Immature natural killer cell (primary cell): ENCODE measurements at regions not wholly inside any gene's neighbourhood (a gene's known extent, or its start where the extent isn't known, plus 50 kb on each side); places are given as distances from the start of the nearest gene placed in this dataset.
A peak's percentile ranks its signal among the peaks of the same experiment; 100 is the strongest.
"Not testable (repeated sequence)": the region's sequence is repeated elsewhere in the genome, so short reads cannot be mapped to it uniquely, and the experiment has no call there.

Source experiments
- DNase-seq, 3 donors: peaks; one replicate each; pipeline ENCODE4 v3.0.0; 2022; ENCODE audit warnings: mixed read lengths in 1 of 3
- H3K27ac Mint-ChIP-seq, 6 donors: one replicate each; pipeline ENCODE4 v1.8.0; 2020; ENCODE audit warnings: mixed read lengths in 6 of 6, mild to moderate bottlenecking in 5 of 6, inconsistent platforms in 4 of 6, moderate library complexity in 3 of 6
- H3K27me3 Mint-ChIP-seq, 3 donors: one replicate each; pipeline ENCODE4 v1.8.0; 2020 to 2021; ENCODE audit warnings: low read depth in 3 of 3, mild to moderate bottlenecking in 3 of 3, mixed read lengths in 3 of 3, moderate library complexity in 3 of 3, inconsistent platforms in 1 of 3
- H3K36me3 Mint-ChIP-seq, 3 donors: one replicate each; pipeline ENCODE4 v1.8.0; 2020; ENCODE audit warnings: mixed read lengths in 3 of 3, inconsistent platforms in 2 of 3, mild to moderate bottlenecking in 2 of 3
- H3K4me1 Mint-ChIP-seq, 2 donors: one replicate each; pipeline ENCODE4 v1.8.0; 2020; ENCODE audit warnings: inconsistent platforms in 2 of 2, mild to moderate bottlenecking in 2 of 2, mixed read lengths in 2 of 2, moderate library complexity in 1 of 2
- H3K4me3 Mint-ChIP-seq, 5 donors: one replicate each; pipeline ENCODE4 v1.8.0; 2020; ENCODE audit warnings: mild to moderate bottlenecking in 5 of 5, mixed read lengths in 5 of 5, inconsistent platforms in 3 of 5, moderate library complexity in 3 of 5
- H3K9me3 Mint-ChIP-seq, 6 donors: one replicate each; pipeline ENCODE4 v1.8.0; 2020; ENCODE audit warnings: mild to moderate bottlenecking in 6 of 6, mixed read lengths in 6 of 6, inconsistent platforms in 4 of 6, moderate library complexity in 3 of 6

- no peaks in the 10 kb centered on the region for H3K36me3 Mint-ChIP-seq
- H3K9me3 Mint-ChIP-seq = peaks cover 0 to 3% (median 0%) of the 10 kb centered on the region in 6 donors
- DNase-seq = no peak
- peaks cover 0 to 4% (median 2%) of the 10 kb centered on the region in 3 donors for H3K27me3 Mint-ChIP-seq
- no peak overlapping the region for H3K27ac Mint-ChIP-seq
- H3K4me3 Mint-ChIP-seq = no peak overlapping the region
- H3K4me1 Mint-ChIP-seq = peaks cover 0 to 2% of the 10 kb centered on the region in 2 donors
These were observed 219.2 kb upstream of the RASGEF1B start for GRCh38 chr4:81690871-81691270.

GRCh38 chr4:81688085-81688484, 216.4 kb upstream of the RASGEF1B start:
- H3K27me3 Mint-ChIP-seq = peaks cover 0 to 2% (median 0%) of the 10 kb centered on the region in 3 donors
- peak in 2 of 3 donors; percentile 3 to 10 for DNase-seq

GRCh38 chr4:81687471-81687870, 215.8 kb upstream of the RASGEF1B start:
- peaks cover 0 to 2% (median 0%) of the 10 kb centered on the region in 3 donors for H3K27me3 Mint-ChIP-seq
- no peak overlapping the region for H3K4me3 Mint-ChIP-seq
- H3K4me1 Mint-ChIP-seq = peaks cover 0 to 2% of the 10 kb centered on the region in 2 donors
- H3K27ac Mint-ChIP-seq = no peak overlapping the region
- no peaks in the 10 kb centered on the region for H3K9me3 Mint-ChIP-seq
- no peaks in the 10 kb centered on the region for H3K36me3 Mint-ChIP-seq
- DNase-seq = no peak

More at GRCh38 chr4:81688085-81688484, 216.4 kb upstream of the RASGEF1B start:
- H3K27ac Mint-ChIP-seq = no peak overlapping the region
- H3K9me3 Mint-ChIP-seq = no peaks in the 10 kb centered on the region
- no peak overlapping the region for H3K4me3 Mint-ChIP-seq
- H3K4me1 Mint-ChIP-seq = peaks cover 0 to 2% of the 10 kb centered on the region in 2 donors
- no peaks in the 10 kb centered on the region for H3K36me3 Mint-ChIP-seq

DNA sequence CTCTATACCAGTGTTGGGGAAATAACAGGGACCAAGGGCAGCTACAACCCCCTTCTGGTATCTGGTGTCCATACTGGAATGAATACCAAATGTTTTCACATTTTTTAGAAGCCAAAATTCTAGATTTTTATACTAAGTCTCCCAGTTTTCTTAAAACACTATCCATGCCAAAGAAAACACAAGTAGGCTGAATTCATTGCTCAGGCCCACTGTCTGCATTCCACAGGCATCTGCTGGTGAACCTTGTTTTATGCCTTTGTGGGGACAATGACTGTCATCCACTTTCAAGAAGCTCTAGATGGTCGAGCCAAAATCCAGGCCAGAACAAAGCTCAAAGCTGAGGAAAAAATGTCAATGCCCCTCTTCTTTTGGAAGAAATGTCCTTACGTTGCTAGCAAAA, 213.4 kb upstream of the RASGEF1B start:
- peaks cover 0 to 3% (median 2%) of the 10 kb centered on the region in 3 donors for H3K27me3 Mint-ChIP-seq
- H3K9me3 Mint-ChIP-seq = no peaks in the 10 kb centered on the region
- peaks cover 0 to 2% of the 10 kb centered on the region in 2 donors for H3K4me1 Mint-ChIP-seq
- no peak for DNase-seq
- H3K36me3 Mint-ChIP-seq = no peaks in the 10 kb centered on the region
- no peak overlapping the region for H3K4me3 Mint-ChIP-seq
- H3K27ac Mint-ChIP-seq = no peak overlapping the region

DNA sequence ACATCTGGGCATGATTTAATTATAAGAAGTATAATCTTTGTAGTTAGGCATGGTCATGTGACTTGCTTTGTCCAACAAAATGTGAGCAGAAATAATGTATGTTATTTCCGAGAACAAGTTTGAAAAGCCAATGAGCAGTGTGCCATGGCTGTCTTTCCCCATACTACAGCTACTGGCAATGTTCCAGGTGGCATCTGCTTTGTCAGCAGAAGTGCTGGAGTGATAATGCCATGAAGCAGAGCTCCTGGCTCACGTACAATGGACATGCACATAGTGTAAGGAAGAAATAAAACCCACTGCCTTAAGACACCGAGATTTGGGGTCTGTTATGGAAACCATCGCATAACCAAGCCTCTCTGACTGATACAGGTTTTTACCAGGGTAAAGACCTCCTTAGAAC, 212.6 kb upstream of the RASGEF1B start:
- Mint-ChIP-seq H3K36me3 (no peaks in the 10 kb centered on the region), H3K9me3 (no peaks in the 10 kb centered on the region), H3K4me3 (no peak overlapping the region), H3K4me1 (no peaks in the 10 kb centered on the region), H3K27ac (no peak overlapping the region), H3K27me3 (peaks cover 0 to 3% (median 2%) of the 10 kb centered on the region in 3 donors)
- no peak for DNase-seq

- Mint-ChIP-seq H3K27ac (no peak overlapping the region), H3K9me3 (no peaks in the 10 kb centered on the region), H3K36me3 (no peaks in the 10 kb centered on the region), H3K4me3 (no peak overlapping the region), H3K4me1 (no peaks in the 10 kb centered on the region), H3K27me3 (peaks cover 0 to 3% (median 2%) of the 10 kb centered on the region in 3 donors)
- no peak for DNase-seq
These were observed 210.8 kb upstream of the RASGEF1B start for GRCh38 chr4:81682492-81682891.

DNA sequence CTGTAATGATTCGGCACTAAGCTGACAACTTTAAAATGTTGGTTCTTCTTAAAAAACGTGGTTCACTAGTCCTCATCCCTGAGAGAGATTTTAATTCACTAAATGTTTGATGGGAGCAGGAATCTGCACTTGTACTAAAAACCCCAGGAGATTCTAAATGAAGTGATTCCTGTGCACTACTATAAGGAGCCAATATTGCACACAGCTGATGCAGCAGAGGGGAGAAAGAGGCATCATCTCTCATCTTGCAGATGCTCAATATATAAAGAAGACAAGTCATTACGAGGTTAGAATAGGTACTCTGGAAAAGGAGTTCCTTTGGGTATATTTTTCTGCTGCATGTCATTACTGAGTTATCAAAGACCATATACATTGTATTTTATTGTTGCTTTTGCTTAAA, 207.6 kb upstream of the RASGEF1B start:
- H3K27me3 Mint-ChIP-seq = peaks cover 0 to 3% (median 3%) of the 10 kb centered on the region in 3 donors
- H3K27ac Mint-ChIP-seq = no peak overlapping the region
- no peak for DNase-seq
- no peak overlapping the region for H3K4me3 Mint-ChIP-seq
- no peaks in the 10 kb centered on the region for H3K9me3 Mint-ChIP-seq
- H3K36me3 Mint-ChIP-seq = no peaks in the 10 kb centered on the region
- no peaks in the 10 kb centered on the region for H3K4me1 Mint-ChIP-seq

DNA sequence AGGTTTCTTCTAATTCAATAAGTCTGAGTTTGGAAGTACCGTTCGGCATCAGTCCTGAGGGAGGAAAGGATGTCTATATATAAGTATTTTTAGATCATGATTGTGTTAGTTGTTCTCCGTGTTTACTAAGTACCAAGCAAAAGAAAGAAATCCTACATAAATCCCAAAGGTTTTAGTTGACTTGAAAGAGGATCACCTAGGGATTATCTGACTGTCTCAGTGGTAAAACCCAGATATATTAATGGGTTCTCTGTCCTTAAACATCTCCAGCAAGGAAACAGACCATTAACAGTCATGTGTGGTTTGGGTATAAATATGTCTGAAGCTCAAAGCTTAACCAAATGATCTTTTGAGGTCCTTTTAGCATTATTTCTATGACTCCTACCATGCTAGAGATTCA, 207.1 kb upstream of the RASGEF1B start:
- Mint-ChIP-seq H3K9me3 (no peaks in the 10 kb centered on the region), H3K27me3 (peaks cover 0 to 3% (median 3%) of the 10 kb centered on the region in 3 donors), H3K4me1 (no peaks in the 10 kb centered on the region), H3K36me3 (no peaks in the 10 kb centered on the region), H3K27ac (no peak overlapping the region), H3K4me3 (no peak overlapping the region)
- DNase-seq = no peak

DNA sequence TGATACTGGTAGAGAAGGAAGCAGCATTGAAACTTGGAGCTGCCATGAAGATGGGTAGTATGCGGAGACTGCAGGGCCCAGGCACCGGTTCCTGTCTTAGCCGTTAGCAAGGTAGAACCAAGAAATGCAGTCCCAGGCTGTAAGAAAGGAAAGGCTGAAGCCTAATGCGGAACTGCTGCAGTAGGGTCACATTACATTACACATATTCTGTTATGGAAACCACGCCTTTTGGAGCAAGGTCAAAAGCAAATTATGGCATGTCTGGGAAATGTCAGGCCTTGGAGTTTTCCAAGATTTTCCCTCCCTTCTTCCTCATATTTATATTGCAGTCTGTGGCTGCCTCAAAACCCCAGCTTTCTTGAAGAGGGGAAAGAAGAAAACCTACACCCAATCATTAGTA, 204.8 kb upstream of the RASGEF1B start:
- no peaks in the 10 kb centered on the region for H3K9me3 Mint-ChIP-seq
- no peak for DNase-seq
- no peak overlapping the region for H3K27ac Mint-ChIP-seq
- H3K4me1 Mint-ChIP-seq = no peaks in the 10 kb centered on the region
- H3K36me3 Mint-ChIP-seq = no peaks in the 10 kb centered on the region
- peaks cover 0 to 3% (median 3%) of the 10 kb centered on the region in 3 donors for H3K27me3 Mint-ChIP-seq
- no peak overlapping the region for H3K4me3 Mint-ChIP-seq

- no peak overlapping the region for H3K4me3 Mint-ChIP-seq
- no peaks in the 10 kb centered on the region for H3K4me1 Mint-ChIP-seq
- DNase-seq = no peak
- H3K9me3 Mint-ChIP-seq = no peaks in the 10 kb centered on the region
- H3K27me3 Mint-ChIP-seq = peaks cover 0 to 3% (median 3%) of the 10 kb centered on the region in 3 donors
- H3K36me3 Mint-ChIP-seq = no peaks in the 10 kb centered on the region
- H3K27ac Mint-ChIP-seq = no peak overlapping the region
These were observed 204.2 kb upstream of the RASGEF1B start for GRCh38 chr4:81675791-81676393.

DNA sequence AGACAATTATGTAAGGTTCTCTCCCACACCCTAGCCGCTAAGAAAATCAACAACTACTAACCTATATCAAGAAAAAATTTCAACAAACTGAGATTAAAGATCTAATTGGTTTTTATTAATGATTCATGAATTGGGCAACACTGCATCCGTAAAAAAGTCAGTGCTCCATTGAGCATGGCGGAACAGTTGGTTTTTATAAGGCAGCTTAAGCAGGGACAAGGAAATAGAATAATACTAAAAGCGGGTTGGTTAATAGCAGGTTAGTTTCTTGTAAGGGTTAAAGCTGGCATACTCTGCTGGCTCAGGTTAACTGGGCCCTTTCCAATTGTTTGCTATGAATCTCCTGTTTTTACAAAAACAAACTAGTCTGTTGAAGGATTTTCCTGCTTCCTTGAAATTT, 202.3 kb upstream of the RASGEF1B start:
- H3K27me3 Mint-ChIP-seq = peaks cover 0 to 3% (median 0%) of the 10 kb centered on the region in 3 donors
- no peaks in the 10 kb centered on the region for H3K9me3 Mint-ChIP-seq
- DNase-seq = no peak
- H3K36me3 Mint-ChIP-seq = no peaks in the 10 kb centered on the region
- H3K4me1 Mint-ChIP-seq = no peaks in the 10 kb centered on the region
- no peak overlapping the region for H3K27ac Mint-ChIP-seq
- H3K4me3 Mint-ChIP-seq = no peak overlapping the region

DNA sequence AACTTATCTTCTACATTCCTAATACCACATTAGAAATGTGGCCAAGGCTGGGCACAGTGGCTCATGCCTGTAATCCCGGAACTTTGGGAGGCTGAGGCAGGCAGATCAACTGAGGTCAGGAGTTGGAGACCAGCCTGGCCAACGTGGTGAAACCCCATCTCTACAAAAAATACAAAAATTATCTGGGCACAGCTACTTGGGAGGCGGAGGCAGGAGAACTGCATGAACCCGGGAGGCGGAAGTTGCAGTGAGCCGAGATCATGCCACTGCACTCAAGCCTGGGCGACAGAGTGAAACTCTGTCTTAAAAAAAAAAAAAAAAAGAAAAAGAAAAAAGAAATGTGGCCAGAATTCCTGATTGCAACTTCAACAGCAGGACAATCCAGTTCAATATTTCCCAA, 196.6 kb upstream of the RASGEF1B start:
- H3K36me3 Mint-ChIP-seq, H3K27ac Mint-ChIP-seq, H3K4me3 Mint-ChIP-seq, DNase-seq, H3K4me1 Mint-ChIP-seq, H3K9me3 Mint-ChIP-seq, H3K27me3 Mint-ChIP-seq: not testable (repeated sequence)

GRCh38 chr4:81667539-81667938, 195.8 kb upstream of the RASGEF1B start:
- H3K27me3 Mint-ChIP-seq = peaks cover 0 to 2% (median 0%) of the 10 kb centered on the region in 3 donors
- H3K9me3 Mint-ChIP-seq = no peaks in the 10 kb centered on the region

GRCh38 chr4:81666491-81666890, 194.8 kb upstream of the RASGEF1B start:
- no peaks in the 10 kb centered on the region for H3K4me1 Mint-ChIP-seq
- no peaks in the 10 kb centered on the region for H3K36me3 Mint-ChIP-seq
- no peak overlapping the region for H3K27ac Mint-ChIP-seq
- no peaks in the 10 kb centered on the region for H3K9me3 Mint-ChIP-seq
- H3K4me3 Mint-ChIP-seq = no peak overlapping the region
- no peak for DNase-seq
- H3K27me3 Mint-ChIP-seq = peaks cover 0 to 2% (median 2%) of the 10 kb centered on the region in 3 donors

More at GRCh38 chr4:81667539-81667938, 195.8 kb upstream of the RASGEF1B start:
- Mint-ChIP-seq H3K4me1 (no peaks in the 10 kb centered on the region), H3K36me3 (no peaks in the 10 kb centered on the region), H3K4me3 (no peak overlapping the region), H3K27ac (no peak overlapping the region)
- DNase-seq = no peak

DNA sequence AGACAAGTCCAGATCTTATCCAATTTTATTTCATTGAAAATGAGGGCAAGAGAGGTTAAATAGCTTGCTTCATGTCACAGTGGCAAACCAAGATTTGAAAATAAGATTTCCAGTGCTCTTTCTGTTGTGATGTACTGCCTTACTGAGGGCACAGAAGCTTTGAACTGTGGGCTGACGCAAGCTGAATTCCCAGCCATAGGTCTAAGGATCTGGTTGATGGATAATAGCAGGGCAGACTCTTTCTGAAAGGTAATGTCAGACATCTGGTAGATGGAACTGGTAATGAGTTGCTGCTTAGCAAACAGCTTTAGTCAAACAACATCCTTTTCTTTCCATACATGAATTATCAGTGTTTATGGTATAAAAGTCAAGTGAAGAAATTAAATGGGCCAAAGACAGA, 193.9 kb upstream of the RASGEF1B start:
- H3K36me3 Mint-ChIP-seq = no peaks in the 10 kb centered on the region
- no peaks in the 10 kb centered on the region for H3K9me3 Mint-ChIP-seq
- no peak overlapping the region for H3K27ac Mint-ChIP-seq
- H3K4me1 Mint-ChIP-seq = no peaks in the 10 kb centered on the region
- no peak overlapping the region for H3K4me3 Mint-ChIP-seq
- H3K27me3 Mint-ChIP-seq = peaks cover 0 to 6% (median 2%) of the 10 kb centered on the region in 3 donors
- DNase-seq = no peak
